Mammary epithelial cell (primary cell): ENCODE measurements at regions not wholly inside any gene's neighbourhood (a gene's known extent, or its start where the extent isn't known, plus 50 kb on each side); places are given as distances from the start of the nearest gene placed in this dataset.

ENCODE experiments used
- EZH2 ChIP-seq: IDR thresholded peaks from 2 replicates; pipeline ENCODE4 v1.6.1; 2012; ENCODE audit warnings: low read length, inconsistent platforms, borderline replicate concordance
- TF ChIP-seq, protein P1 (sequence below), 2 donors: IDR thresholded peaks in 1 of 2; conservative IDR thresholded peaks in 1 of 2; 2 replicates each; pipeline ENCODE4 v1.5.1; 2011 to 2012; ENCODE audit warnings: inconsistent platforms in 2 of 2, low read length in 2 of 2, mild to moderate bottlenecking in 2 of 2, control low read depth in 1 of 2, low read depth in 1 of 2; ENCODE audit not compliant: insufficient read depth in 1 of 2; ENCODE audit errors: extremely low read depth in 1 of 2

DNA sequence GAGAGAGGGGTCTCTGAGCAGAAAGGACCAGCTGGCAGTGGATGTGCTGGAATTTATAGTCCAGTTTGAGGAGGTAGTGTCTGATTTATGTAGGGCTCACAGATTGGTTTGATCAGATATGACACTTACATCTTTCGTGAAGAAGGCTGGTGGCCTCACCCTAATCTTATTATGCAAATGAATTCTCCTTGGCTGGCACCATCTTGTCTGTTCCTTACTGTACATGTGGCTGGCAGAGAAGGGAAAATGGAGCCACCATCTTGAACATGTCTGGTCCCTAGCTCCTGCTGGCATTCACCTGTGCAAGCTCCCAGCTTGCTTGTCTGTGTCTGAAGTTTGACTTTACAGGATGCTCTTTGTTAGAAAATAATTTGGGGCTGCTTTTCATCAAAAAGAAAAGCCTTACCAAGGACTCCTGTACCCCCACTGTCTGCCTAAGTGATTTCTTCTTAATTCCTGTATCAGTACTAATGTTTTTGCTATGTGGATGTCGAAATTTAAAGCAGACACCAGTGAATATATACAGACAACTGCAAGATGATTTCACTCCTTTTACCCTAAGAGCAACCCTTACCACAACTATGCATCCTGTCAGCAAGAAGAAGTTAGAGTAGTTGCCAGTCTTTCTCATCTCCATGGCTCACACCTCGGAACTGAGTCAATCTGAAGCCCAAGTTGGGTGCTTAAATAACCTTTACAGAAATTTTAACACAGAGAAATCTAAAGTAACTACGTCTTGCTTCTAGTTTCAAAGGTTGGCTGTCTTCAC, 322.0 kb upstream of the SEMA3D start:
- TF ChIP-seq, protein P1, sequence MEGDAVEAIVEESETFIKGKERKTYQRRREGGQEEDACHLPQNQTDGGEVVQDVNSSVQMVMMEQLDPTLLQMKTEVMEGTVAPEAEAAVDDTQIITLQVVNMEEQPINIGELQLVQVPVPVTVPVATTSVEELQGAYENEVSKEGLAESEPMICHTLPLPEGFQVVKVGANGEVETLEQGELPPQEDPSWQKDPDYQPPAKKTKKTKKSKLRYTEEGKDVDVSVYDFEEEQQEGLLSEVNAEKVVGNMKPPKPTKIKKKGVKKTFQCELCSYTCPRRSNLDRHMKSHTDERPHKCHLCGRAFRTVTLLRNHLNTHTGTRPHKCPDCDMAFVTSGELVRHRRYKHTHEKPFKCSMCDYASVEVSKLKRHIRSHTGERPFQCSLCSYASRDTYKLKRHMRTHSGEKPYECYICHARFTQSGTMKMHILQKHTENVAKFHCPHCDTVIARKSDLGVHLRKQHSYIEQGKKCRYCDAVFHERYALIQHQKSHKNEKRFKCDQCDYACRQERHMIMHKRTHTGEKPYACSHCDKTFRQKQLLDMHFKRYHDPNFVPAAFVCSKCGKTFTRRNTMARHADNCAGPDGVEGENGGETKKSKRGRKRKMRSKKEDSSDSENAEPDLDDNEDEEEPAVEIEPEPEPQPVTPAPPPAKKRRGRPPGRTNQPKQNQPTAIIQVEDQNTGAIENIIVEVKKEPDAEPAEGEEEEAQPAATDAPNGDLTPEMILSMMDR (conservative IDR thresholded peaks at IDR 0.05 in 1 of 2, IDR thresholded peaks at IDR 0.05 in 1 of 2; ENCODE audit: extremely low read depth in 1 of 2, insufficient read depth in 1 of 2, low read depth in 1 of 2, low read length in 2 of 2) = no peak
- TF ChIP-seq EZH2 = no peak
